HepG2 (cell line): ENCODE measurements at regions not wholly inside any gene's neighbourhood (a gene's known extent, or its start where the extent isn't known, plus 50 kb on each side); places are given as distances from the start of the nearest gene placed in this dataset.

ENCODE experiments used
- ATAC-seq: fragments of 200-7000 bp; cut with Tn5 transposase; 3 replicates; pipeline ENCODE4 v1.9.1; 2020; ENCODE audit warnings: mild to moderate bottlenecking, moderate library complexity
- BruUV-seq: library from RNA; stranded (reverse); fragments of 400-500 nt; replicated peaks from 2 replicates; lab custom pipeline; 2021; lab: Mats Ljungman, UMichigan
- CTCF ChIA-PET: fragments of 300-600 bp; formaldehyde crosslinking; extraction: SDS; loops from one replicate; lab custom pipeline; 2021; ENCODE audit warnings: low total read pairs, inconsistent platforms, low intra/inter-chr PET ratio; lab: Yijun Ruan, JAX
- POLR2A ChIA-PET: fragments of 350-600 bp; sonication (Branson Sonifier 250); formaldehyde crosslinking; loops from one replicate; lab custom pipeline; 2020; ENCODE audit warnings: antibody characterized with exemption, inconsistent platforms; lab: Yijun Ruan, JAX
- DNase-seq: peaks from one replicate; pipeline ENCODE4 v3.0.0-alpha.2; 2015; ENCODE audit warnings: low spot score
- FAIRE-seq: peaks from 3 replicates; lab custom pipeline; 2011; peaks lifted over from hg19 to GRCh38; lab: Jason Lieb, UNC
- H2AFZ ChIP-seq: one replicate; pipeline ENCODE4 v1.6.1; 2011; ENCODE audit warnings: low read length, inconsistent platforms
- H3K27ac ChIP-seq: fragments of 300-600 bp; 3 replicates; pipeline ENCODE4 v1.8.0; 2011; ENCODE audit warnings: mixed run types, mild to moderate bottlenecking, mixed read lengths, low read length, inconsistent platforms; ENCODE audit not compliant: insufficient read depth; ENCODE audit errors: extremely low read length
- H3K27me3 ChIP-seq, 2 experiments: fragments of 200-600 bp in 1 of 2; 2 replicates in 1 of 2; 3 replicates in 1 of 2; pipeline versions ENCODE4 v1.6.0 to v1.8.0; 2011; ENCODE audit warnings: low read length in 2 of 2, mild to moderate bottlenecking in 2 of 2, moderate library complexity in 2 of 2, inconsistent platforms in 1 of 2; ENCODE audit not compliant: insufficient read depth in 2 of 2, control insufficient read depth in 1 of 2
- H3K36me3 ChIP-seq, 2 experiments: fragments of 200-600 bp in 1 of 2; replicated peaks in 1 of 2; 2 replicates in 1 of 2; 3 replicates in 1 of 2; pipeline versions ENCODE4 v1.5.1 to v1.8.0; 2011; ENCODE audit warnings: low read length in 2 of 2, inconsistent platforms in 1 of 2; ENCODE audit not compliant: insufficient read depth in 2 of 2, control insufficient read depth in 1 of 2
- H3K4me1 ChIP-seq: 2 replicates; pipeline ENCODE4 v1.5.1; 2012; ENCODE audit warnings: low read length, inconsistent platforms; ENCODE audit not compliant: insufficient read depth
- H3K4me2 ChIP-seq: 2 replicates; pipeline ENCODE4 v1.6.0; 2011; ENCODE audit warnings: low read depth, low read length, inconsistent platforms
- H3K4me3 ChIP-seq, 3 experiments: fragments of 200-600 bp in 1 of 3; sonication (generic), shearing (Covaris generic) in 1 of 3; replicated peaks in 1 of 3; 2 replicates each; pipeline ENCODE4 v1.5.1; 2011 to 2016; ENCODE audit warnings: low read length in 3 of 3, inconsistent platforms in 2 of 3, low read depth in 2 of 3, mild to moderate bottlenecking in 2 of 3, control low read depth in 1 of 3, mixed read lengths in 1 of 3; ENCODE audit not compliant: insufficient read depth in 1 of 3
- H3K79me2 ChIP-seq: one replicate; pipeline ENCODE4 v1.6.1; 2011; ENCODE audit warnings: low read length, inconsistent platforms; ENCODE audit not compliant: insufficient read depth
- H3K9ac ChIP-seq: 2 replicates; pipeline ENCODE4 v1.6.0; 2011; ENCODE audit warnings: mild to moderate bottlenecking, low read depth, low read length, inconsistent platforms; ENCODE audit not compliant: insufficient read depth
- H3K9me3 ChIP-seq: 2 replicates; pipeline ENCODE4 v1.5.1; 2012; ENCODE audit warnings: mild to moderate bottlenecking, low read length
- H4K20me1 ChIP-seq: 2 replicates; pipeline ENCODE4 v1.6.0; 2011; ENCODE audit warnings: inconsistent platforms, mild to moderate bottlenecking, low read length, moderate library complexity; ENCODE audit not compliant: insufficient read depth
- DZIP1 ChIP-seq: sonication (generic); formaldehyde crosslinking; IDR thresholded peaks from 2 replicates; pipeline ENCODE4 v1.5.0; 2020; ENCODE audit warnings: mild to moderate bottlenecking, missing genetic modification reagents
- HHEX ChIP-seq: IDR thresholded peaks from 2 replicates; pipeline ENCODE4 v1.6.1; 2016; ENCODE audit warnings: control low read depth
- RELA ChIP-seq: sonication (generic); formaldehyde crosslinking; IDR thresholded peaks from 2 replicates; pipeline ENCODE4 v1.4.0; 2020; ENCODE audit warnings: missing genetic modification reagents
- ZC3H13 ChIP-seq: sonication (generic); formaldehyde crosslinking; IDR thresholded peaks from 2 replicates; pipeline ENCODE4 v1.8.1; 2023; ENCODE audit warnings: mild to moderate bottlenecking, missing genetic modification reagents, moderate library complexity
- ZNF451 ChIP-seq: sonication (generic); formaldehyde crosslinking; IDR thresholded peaks from 2 replicates; pipeline ENCODE4 v1.5.0; 2020; ENCODE audit warnings: mild to moderate bottlenecking, missing genetic modification reagents
- WGBS: methylation state at CpG from one replicate; pipeline ENCODE4 v1.1.6; 2017; ENCODE audit warnings: low lambda C conversion rate; 5-methylcytosine and 5-hydroxymethylcytosine counted together
- in situ Hi-C: cut with HindIII; loops from 2 replicates; pipeline ENCODE4 v1.10.0; 2017; ENCODE audit warnings: low pct_unique_long_range_greater_than_20kb; ENCODE audit not compliant: extremely low pct_ligation_motif_present
- intact Hi-C: fragments of 100-400 bp; cut with micrococcal nuclease; formaldehyde crosslinking; loops from one replicate; pipeline ENCODE4 v1.10.0; 2022; ENCODE audit not compliant: unreplicated experiment

- TF ChIP-seq HHEX: no peak
Observed at GRCh38 chr2:180842461-180842860, 137.9 kb upstream of the UBE2E3 start (continued).

DNA sequence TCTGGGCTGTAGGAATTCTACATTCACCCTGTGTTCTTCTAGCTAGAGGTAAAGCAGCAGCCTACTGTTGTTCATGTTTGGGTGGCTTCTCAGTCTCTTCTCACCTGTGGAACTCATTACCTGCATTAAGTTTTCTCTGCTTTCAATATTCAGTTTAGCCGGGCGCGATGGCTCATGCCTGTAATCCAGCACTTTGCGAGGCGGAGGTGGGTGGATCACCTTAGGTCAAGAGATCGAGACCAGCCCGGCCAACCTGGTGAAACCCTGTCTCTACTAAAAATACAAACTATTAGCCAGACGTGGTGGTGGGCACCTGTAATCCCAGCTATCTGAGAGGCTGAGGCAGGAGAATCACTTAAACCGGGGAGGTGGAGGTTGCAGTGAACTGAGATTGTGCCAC is 139.8 kb upstream of the UBE2E3 start:
- Histone ChIP-seq H3K4me2 (no peak overlapping the region), H3K9ac (no peak overlapping the region), H3K9me3 (no peaks in the 10 kb centered on the region), H3K79me2 (no peaks in the 10 kb centered on the region), H2AFZ (no peak overlapping the region), H3K27me3 (no peaks in the 10 kb centered on the region), H3K4me3 (no peak overlapping the region), H3K4me1 (no peaks in the 10 kb centered on the region), H3K36me3 (no peaks in the 10 kb centered on the region), H3K27ac (no peak overlapping the region), H4K20me1 (no peaks in the 10 kb centered on the region)
- BruUV-seq: no TSS peak
- WGBS: 56% methylated on average over 9 of the region's 9 CpGs
- intact Hi-C loops (no loop called here), in situ Hi-C loops (no loop called here)
- FAIRE-seq (no peak), DNase-seq (no peak), ATAC-seq (no peak)
- ChIA-PET POLR2A (no interaction called here), CTCF (no interaction called here)
- TF ChIP-seq ZC3H13 (CRISPR knock-in tag): no peak

DNA sequence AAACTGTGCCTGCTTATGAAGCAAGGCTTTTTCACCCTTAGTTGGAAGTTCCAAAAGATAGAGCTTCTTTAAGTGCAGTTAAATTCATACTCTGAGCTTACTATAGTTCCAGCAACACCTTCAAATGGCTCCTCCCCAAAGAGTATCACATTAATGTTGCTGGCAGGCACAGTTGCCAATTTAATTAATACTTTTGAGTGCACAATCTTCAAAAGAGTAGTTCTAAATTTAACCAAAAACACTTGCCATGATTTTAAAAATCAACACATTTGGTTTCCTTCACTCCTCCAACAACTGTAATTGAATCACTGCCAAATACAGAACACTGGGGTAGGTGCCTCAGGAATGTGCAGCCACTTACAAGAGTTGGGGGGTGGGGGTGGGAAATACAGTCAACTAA is 150.6 kb upstream of the UBE2E3 start:
- TF ChIP-seq ZNF451 (CRISPR knock-in tag) (no peak), DZIP1 (CRISPR knock-in tag) (no peak), RELA (CRISPR knock-in tag) (no peak)
- Histone ChIP-seq H2AFZ (no peak overlapping the region), H4K20me1 (no peaks in the 10 kb centered on the region), H3K4me2 (no peak overlapping the region), H3K4me3 (no peak overlapping the region), H3K27ac (no peak overlapping the region), H3K27me3 (no peaks in the 10 kb centered on the region), H3K9me3 (no peaks in the 10 kb centered on the region), H3K79me2 (no peaks in the 10 kb centered on the region), H3K9ac (no peak overlapping the region), H3K36me3 (no peaks in the 10 kb centered on the region), H3K4me1 (no peaks in the 10 kb centered on the region)
- in situ Hi-C loops: no loop called here
- intact Hi-C loops: no loop called here
- CTCF ChIA-PET: no interaction called here
- no peak for ATAC-seq
- DNase-seq: no peak
- POLR2A ChIA-PET: no interaction called here
- FAIRE-seq: no peak
- BruUV-seq: no TSS peak
